Endothelial cell of umbilical vein (primary cell): ENCODE measurements at regions not wholly inside any gene's neighbourhood (a gene's known extent, or its start where the extent isn't known, plus 50 kb on each side); places are given as distances from the start of the nearest gene placed in this dataset.

ENCODE experiments used
- BruUV-seq: library from RNA; stranded (reverse); fragments of 400-500 nt; replicated peaks from 2 replicates; lab custom pipeline; 2021; lab: Mats Ljungman, UMichigan
- CTCF ChIA-PET: fragments of 300-600, 350-600 bp; sonication (Branson Sonifier 250); formaldehyde crosslinking; loops from one replicate; lab custom pipeline; 2021; ENCODE audit warnings: antibody characterized with exemption, inconsistent platforms; lab: Charles Lee
- POLR2A ChIA-PET: fragments of 300-600, 350-600 bp; sonication (Branson Sonifier 250); formaldehyde crosslinking; loops from one replicate; lab custom pipeline; 2021; ENCODE audit warnings: antibody characterized with exemption, inconsistent platforms; lab: Charles Lee
- DNase-seq: peaks from one replicate; pipeline ENCODE4 v3.0.0-alpha.2; 2011; ENCODE audit warnings: low read depth, low spot score
- FAIRE-seq: peaks from 2 replicates; lab custom pipeline; 2011; peaks lifted over from hg19 to GRCh38; lab: Jason Lieb, UNC
- H2AFZ ChIP-seq: 2 replicates; pipeline ENCODE4 v1.6.0; 2012; ENCODE audit warnings: low read depth, low read length, control low read depth, inconsistent platforms
- H3K27ac ChIP-seq: 2 replicates; pipeline ENCODE4 v1.5.1; 2011; ENCODE audit warnings: low read depth, mild to moderate bottlenecking, control low read depth, low read length, moderate library complexity; ENCODE audit not compliant: insufficient read depth
- H3K27me3 ChIP-seq, 2 experiments: 2 replicates each; pipeline versions ENCODE4 v1.6.0 to v1.6.1; 2011; ENCODE audit warnings: low read length in 2 of 2, mixed read lengths in 1 of 2; ENCODE audit not compliant: control insufficient read depth in 2 of 2, insufficient read depth in 2 of 2
- H3K36me3 ChIP-seq, 2 experiments: 2 replicates in 1 of 2; 3 replicates in 1 of 2; pipeline ENCODE4 v1.5.1; 2011; ENCODE audit warnings: low read length in 2 of 2, mild to moderate bottlenecking in 1 of 2, moderate library complexity in 1 of 2; ENCODE audit not compliant: control insufficient read depth in 2 of 2, insufficient read depth in 2 of 2; ENCODE audit errors: extremely low read depth in 1 of 2
- H3K4me1 ChIP-seq: 3 replicates; pipeline ENCODE4 v1.5.1; 2011; ENCODE audit warnings: mild to moderate bottlenecking, low read length; ENCODE audit not compliant: control insufficient read depth, insufficient read depth; ENCODE audit errors: extremely low read depth
- H3K4me2 ChIP-seq: 2 replicates; pipeline ENCODE4 v1.6.1; 2011; ENCODE audit warnings: low read length, control low read depth, mixed read lengths; ENCODE audit not compliant: insufficient read depth
- H3K4me3 ChIP-seq, 3 experiments: fragments of 200-600 bp in 1 of 3; sonication (generic), shearing (Covaris generic) in 1 of 3; replicated peaks in 1 of 3; 2 replicates each; pipeline ENCODE4 v1.5.1; 2011 to 2016; ENCODE audit warnings: control low read depth in 3 of 3, low read length in 3 of 3, mild to moderate bottlenecking in 2 of 3, inconsistent platforms in 1 of 3, low read depth in 1 of 3, moderate library complexity in 1 of 3; ENCODE audit not compliant: insufficient read depth in 1 of 3
- H3K79me2 ChIP-seq: 2 replicates; pipeline ENCODE4 v1.6.0; 2012; ENCODE audit warnings: low read length, inconsistent platforms; ENCODE audit not compliant: control insufficient read depth, insufficient read depth
- H3K9ac ChIP-seq: replicated peaks from 2 replicates; pipeline ENCODE3; 2011; ENCODE audit warnings: low read length, control low read depth; ENCODE audit not compliant: insufficient read depth; ENCODE audit errors: extremely low read depth
- H3K9me1 ChIP-seq: replicated peaks from 3 replicates; pipeline ENCODE4 v1.6.0; 2011; ENCODE audit warnings: mild to moderate bottlenecking, low read length; ENCODE audit not compliant: control insufficient read depth, insufficient read depth; ENCODE audit errors: extremely low read depth
- H3K9me3 ChIP-seq: replicated peaks from 2 replicates; pipeline ENCODE4 v1.5.1; 2012; ENCODE audit warnings: low read length, inconsistent platforms; ENCODE audit not compliant: control insufficient read depth, insufficient read depth
- H4K20me1 ChIP-seq: replicated peaks from 2 replicates; pipeline ENCODE3; 2011; ENCODE audit warnings: mild to moderate bottlenecking, low read length; ENCODE audit not compliant: control insufficient read depth, insufficient read depth; ENCODE audit errors: extremely low read depth
- CTCF ChIP-seq, 2 donors: IDR thresholded peaks; 1 replicate in 1 of 2; 2 replicates in 1 of 2; pipeline ENCODE4 v1.5.1; 2011; ENCODE audit warnings: low read length in 2 of 2, mild to moderate bottlenecking in 2 of 2, moderate library complexity in 2 of 2, control low read depth in 1 of 2, inconsistent platforms in 1 of 2, low read depth in 1 of 2; ENCODE audit not compliant: insufficient read depth in 1 of 2; ENCODE audit errors: extremely low read depth in 1 of 2
- EZH2 ChIP-seq: IDR thresholded peaks from 2 replicates; pipeline ENCODE4 v1.6.1; 2012; ENCODE audit warnings: borderline replicate concordance, low read depth, mild to moderate bottlenecking, moderate library complexity, low read length, inconsistent platforms; ENCODE audit not compliant: severe bottlenecking
- FOS ChIP-seq: IDR thresholded peaks from 2 replicates; pipeline ENCODE4 v1.6.1; 2011; ENCODE audit warnings: mild to moderate bottlenecking, low read length, moderate library complexity, borderline replicate concordance; ENCODE audit not compliant: insufficient read depth
- GATA2 ChIP-seq: IDR thresholded peaks from 2 replicates; pipeline ENCODE4 v1.7.0; 2011; ENCODE audit warnings: low read depth, mild to moderate bottlenecking, moderate library complexity, mixed read lengths, low read length; ENCODE audit not compliant: insufficient read length, insufficient read depth
- JUN ChIP-seq: IDR thresholded peaks from 2 replicates; pipeline ENCODE4 v1.6.1; 2011; ENCODE audit warnings: borderline replicate concordance, low read depth; ENCODE audit not compliant: insufficient read length, insufficient read depth
- MAX ChIP-seq: IDR thresholded peaks from 2 replicates; pipeline ENCODE4 v1.6.1; 2011; ENCODE audit not compliant: insufficient read depth, insufficient read length
- MYC ChIP-seq: IDR thresholded peaks from one replicate; pipeline ENCODE4 v1.6.1; 2011; ENCODE audit warnings: mild to moderate bottlenecking, low read depth, low read length
- POLR2A ChIP-seq: IDR thresholded peaks from 2 replicates; pipeline ENCODE4 v1.6.1; 2012; ENCODE audit warnings: low read depth, mild to moderate bottlenecking, control low read depth, low read length
- POLR2AphosphoS5 ChIP-seq: IDR thresholded peaks from 2 replicates; pipeline ENCODE4 v1.6.1; 2012; ENCODE audit warnings: low read depth, mild to moderate bottlenecking, control low read depth, low read length, moderate library complexity; ENCODE audit not compliant: insufficient read depth
- dilution Hi-C: fragments of 300-500 bp; cut with MboI; formaldehyde crosslinking; loops from one replicate; pipeline ENCODE4 v1.15.0; 2019; ENCODE audit warnings: low sequenced_read_pairs; ENCODE audit not compliant: extremely low pct_ligation_motif_present
- intact Hi-C: fragments of 100-400 bp; cut with micrococcal nuclease; formaldehyde crosslinking; loops from one replicate; pipeline ENCODE4 v1.10.0; 2022

DNA sequence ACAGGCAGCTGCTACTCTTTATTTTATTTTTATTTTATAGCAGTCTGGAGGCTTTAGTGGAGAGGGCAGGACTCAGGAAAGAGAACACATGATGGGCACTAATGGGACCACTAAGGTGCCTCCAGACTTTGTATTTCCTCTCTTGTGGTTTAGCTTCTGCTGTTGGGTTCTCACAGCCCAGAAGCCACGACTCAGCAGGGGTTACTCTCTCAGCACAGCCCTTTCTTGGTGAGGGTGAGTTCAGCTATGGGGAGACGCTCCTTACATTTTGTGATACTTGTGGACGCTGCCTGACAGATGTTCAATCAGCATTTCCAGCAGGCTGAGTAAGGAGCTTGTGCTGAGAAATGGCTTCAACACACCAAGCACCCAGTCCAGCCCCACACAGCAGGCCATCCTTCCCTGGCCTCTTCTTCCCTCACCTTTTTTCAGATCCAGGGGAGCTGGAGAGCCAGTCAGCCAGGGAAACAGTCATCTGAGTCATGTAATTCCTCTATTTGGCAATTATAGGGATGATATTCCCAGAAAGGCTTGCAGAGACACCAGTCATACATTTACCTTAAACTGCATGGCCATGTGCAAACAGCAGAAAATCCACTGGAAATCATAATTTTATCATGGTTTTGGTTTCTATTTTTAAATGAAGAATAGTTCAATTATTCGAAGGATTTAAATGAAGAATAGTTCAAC is 53.2 kb upstream of the RAB3GAP2 start:
- CTCF ChIA-PET = interaction anchor here (1.5 kb wide), 1 partner anchor 451 kb away, joined by 6 read pairs; no protein-coding TSS in a partner anchor
- FAIRE-seq = no peak
- Histone ChIP-seq H3K9me1 (no peaks in the 10 kb centered on the region), H3K9me3 (no peaks in the 10 kb centered on the region), H3K4me2 (no peak overlapping the region), H4K20me1 (no peaks in the 10 kb centered on the region), H3K9ac (no peak overlapping the region), H3K79me2 (no peaks in the 10 kb centered on the region), H2AFZ (no peak overlapping the region), H3K36me3 (no peaks in the 10 kb centered on the region), H3K27me3 (no peaks in the 10 kb centered on the region), H3K27ac (no peak overlapping the region), H3K4me3 (no peak overlapping the region), H3K4me1 (no peaks in the 10 kb centered on the region)
- TF ChIP-seq FOS (no peak), MYC (no peak), EZH2 (no peak)
- BruUV-seq = no TSS peak
- POLR2A ChIA-PET = no interaction called here
- dilution Hi-C loops = no loop called here
- DNase-seq = no peak
- intact Hi-C loops = no loop called here

DNA sequence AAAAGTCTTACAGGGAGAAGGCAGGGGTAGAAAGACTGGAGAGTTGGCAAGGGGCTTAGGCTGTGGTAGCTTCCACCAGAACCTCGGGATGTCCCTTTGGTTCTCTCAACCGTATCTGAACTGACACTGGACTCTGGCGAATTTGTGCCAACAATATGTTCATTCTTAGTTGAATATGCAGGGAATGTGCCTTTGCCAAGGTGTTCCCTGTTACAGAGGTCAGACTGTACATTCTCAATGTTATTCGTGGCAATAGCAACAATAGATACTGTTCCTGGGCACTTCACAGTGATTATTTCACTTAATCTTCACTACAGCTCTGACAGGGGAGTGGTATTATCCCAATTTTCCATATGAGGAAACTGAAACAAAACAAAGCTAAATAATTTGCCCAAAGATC is 51.5 kb upstream of the RAB3GAP2 start:
- H3K9me1 ChIP-seq = no peaks in the 10 kb centered on the region
- H3K79me2 ChIP-seq = no peaks in the 10 kb centered on the region
- DNase-seq (no peak), FAIRE-seq (no peak)
- H3K4me3 ChIP-seq = no peak overlapping the region
- H3K9me3 ChIP-seq = no peaks in the 10 kb centered on the region
- no peak for TF ChIP-seq CTCF (IDR thresholded peaks at IDR 0.05; ENCODE audit: extremely low read depth in 1 of 2, insufficient read depth in 1 of 2, low read depth in 1 of 2, low read length in 2 of 2)
- TF ChIP-seq GATA2 = no peak
- no peak for TF ChIP-seq JUN
- no peak for TF ChIP-seq POLR2AphosphoS5
- no peak for TF ChIP-seq POLR2A
- no peak for TF ChIP-seq EZH2
- TF ChIP-seq MAX = no peak
- TF ChIP-seq FOS = no peak
- no peak for TF ChIP-seq MYC
- BruUV-seq = no TSS peak
- H4K20me1 ChIP-seq = no peaks in the 10 kb centered on the region
- H3K9ac ChIP-seq = no peak overlapping the region
- dilution Hi-C loops = no loop called here
- no peaks in the 10 kb centered on the region for H3K27me3 ChIP-seq
- intact Hi-C loops = no loop called here
- H2AFZ ChIP-seq = no peak overlapping the region
- ChIA-PET POLR2A (no interaction called here), CTCF (interaction anchor here (1.1 to 2.1 kb wide), 4 partner anchors 10 to 453 kb away, joined by 4 to 9 read pairs (median 6); no protein-coding TSS in a partner anchor)
- no peak overlapping the region for H3K27ac ChIP-seq
- no peaks in the 10 kb centered on the region for H3K36me3 ChIP-seq
- no peak overlapping the region for H3K4me2 ChIP-seq
- no peaks in the 10 kb centered on the region for H3K4me1 ChIP-seq
